HG03457 (cell line): ENCODE measurements at regions not wholly inside any gene's neighbourhood (a gene's known extent, or its start where the extent isn't known, plus 50 kb on each side); places are given as distances from the start of the nearest gene placed in this dataset.

ENCODE experiments used
- ATAC-seq: cut with Tn5 transposase; IDR thresholded peaks from one replicate; pipeline ENCODE4 v1.9.1; 2021; ENCODE audit warnings: moderate number of reproducible peaks; ENCODE audit not compliant: unreplicated experiment

DNA sequence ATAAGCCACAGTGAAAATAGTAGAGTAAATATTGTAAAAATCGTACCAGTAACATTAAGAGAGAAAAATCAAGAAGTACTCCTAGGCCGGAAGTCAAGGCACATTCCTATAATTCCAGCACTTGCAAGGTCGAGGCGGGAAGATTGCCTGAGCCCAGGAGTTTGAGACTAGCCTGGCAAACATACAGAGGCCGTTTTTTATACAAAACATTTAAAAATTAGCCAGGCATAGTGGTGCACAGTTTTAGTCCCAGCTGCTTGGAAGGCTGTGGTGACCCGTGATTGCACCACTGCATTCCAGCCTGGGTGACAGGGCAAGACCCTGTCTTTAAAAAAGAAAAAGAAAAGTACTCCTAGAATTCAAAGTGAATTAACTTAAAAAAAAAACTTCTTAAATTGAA lies 341.8 kb downstream of the C12orf50 start:
- no peak for ATAC-seq

GRCh38 chr12:87685696-87686095 lies 343.5 kb downstream of the C12orf50 start:
- ATAC-seq: no peak

- ATAC-seq: no peak
Observed at GRCh38 chr12:87679251-87679650, 349.9 kb downstream of the C12orf50 start.

GRCh38 chr12:87678453-87678852 lies 350.7 kb downstream of the C12orf50 start:
- ATAC-seq: no peak

DNA sequence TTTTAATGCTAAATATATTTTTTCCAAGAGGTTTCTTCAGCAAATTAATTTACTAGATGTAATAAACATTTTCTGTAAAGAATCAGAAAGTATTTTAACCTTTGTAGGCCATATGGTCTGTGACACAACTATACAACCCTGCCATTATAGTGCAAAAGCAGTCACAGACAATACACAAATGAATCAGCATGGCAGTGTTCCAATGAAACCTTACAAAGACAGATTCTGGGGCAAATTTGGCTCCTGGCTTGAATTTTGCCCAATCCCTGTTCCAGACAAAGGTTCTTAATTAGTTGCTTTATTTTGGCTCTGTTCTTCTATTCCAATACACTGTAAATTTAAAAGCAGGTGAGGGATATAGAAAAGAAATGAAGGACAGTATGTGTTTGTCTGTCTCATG lies 352.5 kb downstream of the C12orf50 start:
- ATAC-seq: no peak

DNA sequence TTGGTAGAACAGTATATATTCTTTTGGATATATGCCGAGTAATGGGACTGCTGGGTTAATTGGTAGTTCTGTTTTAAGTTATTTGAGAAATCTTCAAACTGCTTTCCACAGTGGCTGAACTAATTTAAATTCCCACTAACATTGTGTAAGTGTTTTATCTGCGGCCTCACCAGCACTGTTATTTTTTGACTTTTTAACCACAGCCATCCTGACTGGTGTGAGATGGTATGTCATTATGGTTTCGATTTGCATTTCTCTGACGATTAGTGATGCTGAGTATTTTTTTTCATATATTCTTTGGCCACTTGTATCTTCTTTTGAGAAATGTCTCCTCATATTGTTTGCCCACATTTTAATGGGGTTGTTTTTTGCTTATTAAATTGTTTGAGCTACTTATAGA lies 357.4 kb downstream of the C12orf50 start:
- ATAC-seq: no peak

GRCh38 chr12:87670448-87670847 lies 358.8 kb downstream of the C12orf50 start:
- no peak for ATAC-seq

DNA sequence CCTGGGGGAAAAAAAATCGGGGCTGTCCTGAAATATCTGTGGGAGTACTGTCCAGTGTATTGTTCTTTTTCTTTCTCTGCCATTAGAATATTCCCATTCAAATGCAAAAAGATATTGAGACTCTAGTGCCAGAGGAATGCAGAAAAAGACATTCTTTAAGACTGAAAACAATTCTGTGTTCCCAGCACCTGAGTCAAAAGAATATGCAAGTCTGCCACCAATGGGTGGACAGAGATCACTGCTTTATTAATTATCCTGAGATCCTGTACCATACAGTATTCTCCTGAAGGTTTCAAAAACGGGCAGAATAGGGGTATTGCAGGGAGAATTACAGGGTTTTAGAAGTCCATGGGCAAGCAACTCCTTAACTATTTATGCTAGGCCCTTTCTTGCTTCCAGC lies 361.8 kb downstream of the C12orf50 start:
- no peak for ATAC-seq

DNA sequence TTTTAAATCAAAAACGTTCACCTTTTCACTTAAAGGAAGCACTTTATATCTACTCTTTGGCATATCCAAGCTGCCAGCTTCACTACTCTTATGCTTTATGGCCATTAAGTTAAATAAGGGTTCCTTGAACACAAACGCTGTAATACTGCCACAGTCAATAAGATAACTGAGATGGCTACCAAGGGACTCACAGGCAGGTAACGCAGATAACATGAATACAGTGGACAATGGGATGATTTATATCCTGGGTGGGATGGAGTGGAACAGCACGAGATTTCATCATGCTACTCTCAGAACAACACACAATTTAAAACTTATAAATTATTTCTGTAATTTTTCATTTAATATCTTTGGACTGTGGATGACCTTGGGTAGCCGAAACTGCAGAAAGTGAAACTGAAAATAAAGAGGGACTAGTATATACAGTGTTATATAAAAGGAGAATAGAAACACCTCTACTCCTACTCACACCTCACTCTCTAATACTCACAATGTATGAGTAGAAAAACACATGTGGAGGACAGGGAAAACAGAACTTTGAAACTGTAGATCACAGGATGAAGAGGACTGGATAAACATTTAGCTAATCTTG lies 367.3 kb downstream of the C12orf50 start:
- ATAC-seq: peak; percentile 65

GRCh38 chr12:87660987-87661774 lies 368.0 kb downstream of the C12orf50 start:
- ATAC-seq: no peak

DNA sequence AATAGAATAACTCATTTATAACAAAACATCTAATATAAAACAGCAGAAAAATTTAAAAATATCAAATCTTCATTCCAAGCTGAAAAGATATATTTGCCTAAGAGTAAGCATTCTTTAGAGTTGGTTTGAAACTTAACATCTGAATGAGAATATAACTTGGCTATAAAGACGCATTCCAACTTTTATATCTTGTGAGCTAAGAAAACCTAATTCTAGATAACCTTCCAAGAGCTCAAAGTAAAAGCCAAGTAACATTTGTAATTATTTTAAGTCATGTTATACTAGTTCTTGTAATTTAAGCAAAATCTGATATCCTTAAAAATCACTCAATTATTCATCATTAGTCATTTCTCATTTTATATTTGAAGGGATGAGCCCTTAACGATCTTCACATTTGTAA lies 368.9 kb downstream of the C12orf50 start:
- ATAC-seq: no peak

DNA sequence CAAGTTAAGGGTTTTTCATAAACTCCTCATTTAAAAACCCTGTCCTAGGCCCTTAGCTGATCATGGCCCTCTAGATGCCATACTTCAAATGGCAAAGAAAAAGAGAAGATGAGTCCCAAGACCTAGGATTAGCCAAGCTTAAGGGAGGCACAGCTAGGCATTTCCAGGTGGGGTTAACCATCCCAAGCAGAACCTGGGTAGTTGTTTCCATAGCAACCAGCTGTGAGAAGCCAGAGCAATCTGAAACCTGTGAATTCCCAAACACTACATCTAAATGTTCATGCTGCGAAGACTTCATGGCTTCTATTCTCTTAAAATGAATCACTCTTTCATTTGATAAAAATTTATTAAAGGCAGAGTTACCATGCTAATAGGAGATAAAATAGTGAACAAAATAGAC lies 372.9 kb downstream of the C12orf50 start:
- ATAC-seq: no peak

- ATAC-seq: no peak
Observed at GRCh38 chr12:87651670-87652425, 377.4 kb downstream of the C12orf50 start.

DNA sequence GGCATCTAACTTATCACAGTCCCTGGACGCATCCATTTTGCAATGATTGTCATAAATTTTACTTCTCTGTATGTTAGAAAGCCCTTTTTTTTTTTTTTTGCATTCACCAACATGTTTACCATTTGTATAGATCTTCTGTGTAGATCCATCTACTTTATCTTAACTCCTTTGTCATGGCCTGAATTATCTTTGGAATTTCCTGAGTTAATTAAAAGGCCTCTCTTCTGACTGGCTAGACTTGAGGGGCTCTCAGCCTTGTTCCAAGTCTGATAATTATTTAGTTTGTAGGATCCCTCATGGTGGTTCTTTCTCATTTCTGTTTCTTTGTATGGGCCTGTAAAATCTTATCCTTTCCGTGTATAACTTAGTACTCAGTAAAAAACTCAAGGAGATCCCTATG lies 387.0 kb downstream of the C12orf50 start:
- ATAC-seq: no peak

DNA sequence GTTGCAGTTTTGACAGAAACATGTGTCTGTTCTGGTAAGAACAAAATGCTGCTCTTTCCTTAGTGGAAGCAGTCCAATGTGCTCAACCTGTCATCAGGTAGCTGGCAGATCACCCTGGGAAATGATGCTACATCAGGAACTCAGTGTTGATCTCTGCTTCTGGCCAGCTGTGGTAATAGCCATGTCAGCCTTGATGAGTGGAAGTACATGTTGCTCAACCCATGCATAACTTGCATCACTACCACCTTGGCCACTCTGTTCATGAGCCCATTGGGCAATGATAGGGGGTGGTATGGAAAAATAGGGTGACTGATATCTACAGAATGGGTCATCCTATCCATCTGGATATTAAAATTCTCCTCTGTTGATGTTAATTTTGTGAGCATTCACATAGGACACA lies 411.0 kb downstream of the C12orf50 start:
- ATAC-seq: no peak

DNA sequence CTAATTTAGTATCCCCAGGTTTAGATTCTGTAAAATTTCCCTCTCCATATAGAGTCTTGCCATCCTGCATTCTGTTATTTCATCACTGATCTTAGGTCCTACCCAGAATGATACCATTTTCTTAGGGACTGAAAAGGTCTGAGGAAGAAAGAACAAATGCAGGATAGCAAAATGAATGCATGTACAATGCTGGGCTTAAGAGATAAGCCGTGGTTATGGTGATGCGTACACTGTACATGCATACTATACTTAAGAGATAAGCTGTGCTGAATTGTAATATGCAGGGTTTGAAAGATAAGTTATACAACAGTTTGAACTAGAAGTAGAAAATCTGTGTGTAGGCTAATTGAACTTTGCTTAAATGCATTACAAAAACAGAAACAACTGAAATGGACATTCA lies 416.2 kb downstream of the C12orf50 start:
- no peak for ATAC-seq

- no peak for ATAC-seq
Observed at GRCh38 chr12:87608321-87608720, 420.9 kb downstream of the C12orf50 start.

DNA sequence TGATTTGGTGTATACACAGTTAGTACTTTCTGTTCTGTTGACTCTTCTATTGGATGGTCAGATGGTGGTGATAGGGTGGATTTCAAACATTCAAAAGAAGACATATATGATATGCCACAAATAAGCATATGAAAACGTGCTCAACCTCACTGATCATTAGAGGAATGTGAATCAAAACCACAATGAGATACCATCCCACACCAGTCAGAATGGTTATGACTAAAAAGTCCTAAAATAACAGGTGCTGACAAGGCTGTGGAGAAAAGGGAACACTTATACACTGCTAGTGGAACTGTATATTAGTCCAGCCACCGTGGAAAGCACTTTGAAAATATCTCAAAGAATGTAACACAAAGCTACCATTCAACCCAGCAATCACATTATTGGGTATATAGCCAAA lies 425.5 kb downstream of the C12orf50 start:
- no peak for ATAC-seq

DNA sequence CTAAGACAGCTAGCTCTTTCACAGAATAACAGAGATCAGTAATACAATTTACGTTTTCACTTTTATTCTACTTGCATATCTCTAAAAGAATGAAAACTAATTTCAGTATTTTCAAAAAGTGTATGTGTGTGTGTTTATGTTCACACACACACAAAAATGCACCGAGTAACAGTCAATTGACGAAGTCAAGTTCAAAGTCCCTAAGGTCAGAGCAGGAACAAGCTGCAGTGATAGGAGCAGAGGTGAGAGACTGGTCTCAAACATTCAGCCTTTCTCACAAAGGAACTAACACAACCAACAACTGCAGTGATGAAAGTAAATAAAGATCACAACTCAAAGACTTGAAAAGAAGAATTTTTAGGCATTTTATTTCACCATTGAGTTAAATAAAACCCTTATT lies 429.7 kb downstream of the C12orf50 start:
- no peak for ATAC-seq

DNA sequence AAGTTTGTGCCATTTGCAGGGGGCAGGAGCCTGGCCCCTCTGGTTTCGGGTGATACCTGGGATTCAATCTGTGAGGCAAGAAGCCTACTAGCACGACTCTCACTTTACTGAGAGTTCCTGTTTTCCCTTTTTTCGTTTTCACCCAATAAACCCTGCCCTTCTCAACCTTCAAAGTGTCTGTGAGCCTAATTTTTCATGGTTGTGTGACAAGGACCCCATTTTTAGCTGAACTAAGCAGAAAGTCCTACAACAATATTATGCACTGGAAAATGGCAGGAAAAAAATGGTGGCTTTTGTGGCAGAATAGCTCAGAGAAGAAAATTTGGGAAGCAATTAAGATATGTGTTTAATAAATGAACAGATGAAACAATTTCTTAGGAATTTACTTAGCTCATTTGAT lies 432.1 kb downstream of the C12orf50 start:
- no peak for ATAC-seq

GRCh38 chr12:87596636-87597035 lies 432.6 kb downstream of the C12orf50 start:
- no peak for ATAC-seq

DNA sequence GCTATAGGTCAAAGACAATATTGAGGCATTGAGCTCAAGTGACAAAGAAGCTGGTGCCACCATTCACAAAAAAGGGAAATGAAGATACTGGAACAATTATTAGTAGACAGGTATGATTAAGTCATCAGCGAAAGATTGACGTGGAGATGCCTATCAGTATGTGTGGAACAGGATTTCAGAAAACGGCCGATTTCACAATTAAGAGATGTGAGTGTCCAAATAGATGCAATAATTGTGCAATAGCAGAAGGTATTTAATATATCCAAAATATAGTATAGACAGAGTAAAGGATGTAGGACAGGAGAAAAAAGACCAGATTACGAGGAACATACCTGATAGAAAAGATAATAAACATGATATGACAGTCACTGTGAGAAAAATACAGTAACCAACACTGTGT lies 433.1 kb downstream of the C12orf50 start:
- ATAC-seq: no peak
